GM23338 (cell line): ENCODE measurements at regions not wholly inside any gene's neighbourhood (a gene's known extent, or its start where the extent isn't known, plus 50 kb on each side); places are given as distances from the start of the nearest gene placed in this dataset.
"Not testable (repeated sequence)": the region's sequence is repeated elsewhere in the genome, so short reads cannot be mapped to it uniquely, and the experiment has no call there.

ENCODE experiments used
- CREB1 ChIP-seq: fragments of 250-450 bp; sonication (Bioruptor Pico); IDR thresholded peaks from 2 replicates; pipeline ENCODE4 v1.5.0; 2020; ENCODE audit warnings: low read depth, mild to moderate bottlenecking, moderate library complexity
- EZH2 ChIP-seq: fragments of 200-600 bp; sonication (generic); IDR thresholded peaks from one replicate; pipeline ENCODE4 v1.8.0; 2017; ENCODE audit warnings: antibody characterized with exemption, mild to moderate bottlenecking, low read depth; ENCODE audit not compliant: unreplicated experiment
- EZH2phosphoT487 ChIP-seq: fragments of 200-600 bp; sonication (generic); IDR thresholded peaks from one replicate; pipeline ENCODE4 v1.8.1; 2018; ENCODE audit warnings: antibody characterized with exemption; ENCODE audit not compliant: unreplicated experiment
- JUNB ChIP-seq: IDR thresholded peaks from one replicate; pipeline ENCODE4 v1.6.1; 2016; ENCODE audit warnings: antibody characterized with exemption; ENCODE audit not compliant: unreplicated experiment
- NANOG ChIP-seq: IDR thresholded peaks from 2 replicates; pipeline ENCODE4 v1.6.1; 2016; ENCODE audit warnings: antibody characterized with exemption, borderline replicate concordance
- POLR2AphosphoS5 ChIP-seq: IDR thresholded peaks from 2 replicates; pipeline ENCODE4 v1.6.1; 2016; ENCODE audit warnings: antibody characterized with exemption, low read depth
- STAT1 ChIP-seq: IDR thresholded peaks from one replicate; pipeline ENCODE4 v1.6.1; 2016; ENCODE audit warnings: antibody characterized with exemption; ENCODE audit not compliant: unreplicated experiment
- ZNF114 ChIP-seq: fragments of 250-450 bp; sonication (Bioruptor Pico); IDR thresholded peaks from 2 replicates; pipeline ENCODE4 v1.5.0; 2020; ENCODE audit warnings: mild to moderate bottlenecking, moderate library complexity
- ZNF331 ChIP-seq: fragments of 250-450 bp; sonication (Bioruptor Pico); IDR thresholded peaks from 2 replicates; pipeline ENCODE4 v1.5.0; 2020; ENCODE audit warnings: low read depth, mild to moderate bottlenecking, moderate library complexity
- TF ChIP-seq, protein P1 (sequence below), 2 experiments: fragments of 200-600 bp in 1 of 2; sonication (generic) in 1 of 2; conservative IDR thresholded peaks; 2 replicates each; pipeline versions ENCODE4 v1.5.1 to v1.6.1; 2016 to 2017; ENCODE audit warnings: antibody characterized with exemption in 2 of 2, low read depth in 2 of 2, mild to moderate bottlenecking in 2 of 2, moderate library complexity in 1 of 2
- TF ChIP-seq, protein P2 (sequence below): IDR thresholded peaks from one replicate; pipeline ENCODE4 v1.6.1; 2018; ENCODE audit warnings: antibody characterized with exemption; ENCODE audit not compliant: unreplicated experiment
- TF ChIP-seq, protein P3 (sequence below): IDR thresholded peaks from 2 replicates; pipeline ENCODE4 v1.6.1; 2016; ENCODE audit warnings: antibody characterized with exemption

DNA sequence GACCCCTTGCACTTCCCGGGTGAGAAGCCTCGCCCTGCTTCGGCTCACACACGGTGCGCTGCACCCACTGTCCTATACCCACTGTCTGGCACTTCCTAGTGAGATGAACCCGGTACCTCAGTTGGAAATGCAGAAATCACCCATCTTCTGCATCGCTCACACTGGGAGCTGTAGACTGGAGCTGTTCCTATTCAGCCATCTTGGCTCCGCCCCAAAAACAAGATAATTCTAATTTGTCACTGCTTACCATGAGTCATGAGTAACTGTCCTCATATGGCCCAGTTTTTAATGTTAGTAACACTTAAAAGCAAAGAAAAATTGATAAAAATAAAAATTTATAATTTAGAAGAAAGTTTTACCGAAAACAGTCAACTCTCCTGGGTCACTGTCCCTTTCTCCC lies 283.3 kb upstream of the COBL start:
- TF ChIP-seq, protein P1, sequence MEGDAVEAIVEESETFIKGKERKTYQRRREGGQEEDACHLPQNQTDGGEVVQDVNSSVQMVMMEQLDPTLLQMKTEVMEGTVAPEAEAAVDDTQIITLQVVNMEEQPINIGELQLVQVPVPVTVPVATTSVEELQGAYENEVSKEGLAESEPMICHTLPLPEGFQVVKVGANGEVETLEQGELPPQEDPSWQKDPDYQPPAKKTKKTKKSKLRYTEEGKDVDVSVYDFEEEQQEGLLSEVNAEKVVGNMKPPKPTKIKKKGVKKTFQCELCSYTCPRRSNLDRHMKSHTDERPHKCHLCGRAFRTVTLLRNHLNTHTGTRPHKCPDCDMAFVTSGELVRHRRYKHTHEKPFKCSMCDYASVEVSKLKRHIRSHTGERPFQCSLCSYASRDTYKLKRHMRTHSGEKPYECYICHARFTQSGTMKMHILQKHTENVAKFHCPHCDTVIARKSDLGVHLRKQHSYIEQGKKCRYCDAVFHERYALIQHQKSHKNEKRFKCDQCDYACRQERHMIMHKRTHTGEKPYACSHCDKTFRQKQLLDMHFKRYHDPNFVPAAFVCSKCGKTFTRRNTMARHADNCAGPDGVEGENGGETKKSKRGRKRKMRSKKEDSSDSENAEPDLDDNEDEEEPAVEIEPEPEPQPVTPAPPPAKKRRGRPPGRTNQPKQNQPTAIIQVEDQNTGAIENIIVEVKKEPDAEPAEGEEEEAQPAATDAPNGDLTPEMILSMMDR (conservative IDR thresholded peaks at IDR 0.05; ENCODE audit: low read depth in 2 of 2): not testable (repeated sequence)
- TF ChIP-seq STAT1; EZH2; EZH2phosphoT487; POLR2AphosphoS5; JUNB; CREB1 (CRISPR knock-in tag); ZNF114 (CRISPR knock-in tag); ZNF331 (CRISPR knock-in tag); NANOG: not testable (repeated sequence)
- TF ChIP-seq, protein P2, sequence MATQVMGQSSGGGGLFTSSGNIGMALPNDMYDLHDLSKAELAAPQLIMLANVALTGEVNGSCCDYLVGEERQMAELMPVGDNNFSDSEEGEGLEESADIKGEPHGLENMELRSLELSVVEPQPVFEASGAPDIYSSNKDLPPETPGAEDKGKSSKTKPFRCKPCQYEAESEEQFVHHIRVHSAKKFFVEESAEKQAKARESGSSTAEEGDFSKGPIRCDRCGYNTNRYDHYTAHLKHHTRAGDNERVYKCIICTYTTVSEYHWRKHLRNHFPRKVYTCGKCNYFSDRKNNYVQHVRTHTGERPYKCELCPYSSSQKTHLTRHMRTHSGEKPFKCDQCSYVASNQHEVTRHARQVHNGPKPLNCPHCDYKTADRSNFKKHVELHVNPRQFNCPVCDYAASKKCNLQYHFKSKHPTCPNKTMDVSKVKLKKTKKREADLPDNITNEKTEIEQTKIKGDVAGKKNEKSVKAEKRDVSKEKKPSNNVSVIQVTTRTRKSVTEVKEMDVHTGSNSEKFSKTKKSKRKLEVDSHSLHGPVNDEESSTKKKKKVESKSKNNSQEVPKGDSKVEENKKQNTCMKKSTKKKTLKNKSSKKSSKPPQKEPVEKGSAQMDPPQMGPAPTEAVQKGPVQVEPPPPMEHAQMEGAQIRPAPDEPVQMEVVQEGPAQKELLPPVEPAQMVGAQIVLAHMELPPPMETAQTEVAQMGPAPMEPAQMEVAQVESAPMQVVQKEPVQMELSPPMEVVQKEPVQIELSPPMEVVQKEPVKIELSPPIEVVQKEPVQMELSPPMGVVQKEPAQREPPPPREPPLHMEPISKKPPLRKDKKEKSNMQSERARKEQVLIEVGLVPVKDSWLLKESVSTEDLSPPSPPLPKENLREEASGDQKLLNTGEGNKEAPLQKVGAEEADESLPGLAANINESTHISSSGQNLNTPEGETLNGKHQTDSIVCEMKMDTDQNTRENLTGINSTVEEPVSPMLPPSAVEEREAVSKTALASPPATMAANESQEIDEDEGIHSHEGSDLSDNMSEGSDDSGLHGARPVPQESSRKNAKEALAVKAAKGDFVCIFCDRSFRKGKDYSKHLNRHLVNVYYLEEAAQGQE: not testable (repeated sequence)
- TF ChIP-seq, protein P3, sequence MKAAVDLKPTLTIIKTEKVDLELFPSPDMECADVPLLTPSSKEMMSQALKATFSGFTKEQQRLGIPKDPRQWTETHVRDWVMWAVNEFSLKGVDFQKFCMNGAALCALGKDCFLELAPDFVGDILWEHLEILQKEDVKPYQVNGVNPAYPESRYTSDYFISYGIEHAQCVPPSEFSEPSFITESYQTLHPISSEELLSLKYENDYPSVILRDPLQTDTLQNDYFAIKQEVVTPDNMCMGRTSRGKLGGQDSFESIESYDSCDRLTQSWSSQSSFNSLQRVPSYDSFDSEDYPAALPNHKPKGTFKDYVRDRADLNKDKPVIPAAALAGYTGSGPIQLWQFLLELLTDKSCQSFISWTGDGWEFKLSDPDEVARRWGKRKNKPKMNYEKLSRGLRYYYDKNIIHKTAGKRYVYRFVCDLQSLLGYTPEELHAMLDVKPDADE: not testable (repeated sequence)
